Renal cortex interstitium (tissue), 11 donors: ENCODE measurements at regions not wholly inside any gene's neighbourhood (a gene's known extent, or its start where the extent isn't known, plus 50 kb on each side); places are given as distances from the start of the nearest gene placed in this dataset.

Experiments used
- DNase-seq, 11 donors: peaks; one replicate each; pipeline ENCODE4 v3.0.0-alpha.2; 2013; ENCODE audit warnings: low read depth in 9 of 11, low spot score in 4 of 11; ENCODE audit errors: extremely low read depth in 1 of 11

- no peak for DNase-seq
These were observed 328.9 kb upstream of the SLC10A2 start for GRCh38 chr13:103395139-103395538.

GRCh38 chr13:103394618-103395017 is 328.4 kb upstream of the SLC10A2 start:
- DNase-seq, result no peak

- DNase-seq, result no peak
These were observed 325.7 kb upstream of the SLC10A2 start for GRCh38 chr13:103391936-103392335.

- DNase-seq, result no peak
These were observed 322.6 kb upstream of the SLC10A2 start for GRCh38 chr13:103388839-103389238.

- DNase-seq, result peak in 2 of 11 donors; percentile 3 to 9
These were observed 320.1 kb upstream of the SLC10A2 start for GRCh38 chr13:103386341-103386740.

- no peak for DNase-seq
These were observed 307.7 kb upstream of the SLC10A2 start for GRCh38 chr13:103373916-103374315.

GRCh38 chr13:103371271-103371670 is 305.1 kb upstream of the SLC10A2 start:
- DNase-seq, result no peak

- no peak for DNase-seq
These were observed 304.6 kb upstream of the SLC10A2 start for GRCh38 chr13:103370790-103371189.

- no peak for DNase-seq
These were observed 292.2 kb upstream of the SLC10A2 start for GRCh38 chr13:103358255-103358932.

GRCh38 chr13:103356226-103356864 is 290.1 kb upstream of the SLC10A2 start:
- no peak for DNase-seq

GRCh38 chr13:103354171-103354570 is 288.0 kb upstream of the SLC10A2 start:
- DNase-seq, result no peak

- peak in 2 of 11 donors; percentile 6 to 9 for DNase-seq
These were observed 285.0 kb upstream of the SLC10A2 start for GRCh38 chr13:103351035-103351828.

- DNase-seq, result no peak
These were observed 283.9 kb upstream of the SLC10A2 start for GRCh38 chr13:103350147-103350546.

GRCh38 chr13:103349211-103349980 is 283.2 kb upstream of the SLC10A2 start:
- DNase-seq, result peak in 1 of 11 donors; percentile 5

- DNase-seq, result no peak
These were observed 269.0 kb upstream of the SLC10A2 start for GRCh38 chr13:103335241-103335640.

GRCh38 chr13:103331924-103332323 is 265.7 kb upstream of the SLC10A2 start:
- no peak for DNase-seq

- no peak for DNase-seq
These were observed 262.7 kb upstream of the SLC10A2 start for GRCh38 chr13:103328899-103329298.

GRCh38 chr13:103326326-103326725 is 260.1 kb upstream of the SLC10A2 start:
- DNase-seq, result no peak

GRCh38 chr13:103325672-103326071 is 259.5 kb upstream of the SLC10A2 start:
- no peak for DNase-seq
